Suprapubic skin (tissue), 4 donors: ENCODE measurements at regions not wholly inside any gene's neighbourhood (a gene's known extent, or its start where the extent isn't known, plus 50 kb on each side); places are given as distances from the start of the nearest gene placed in this dataset.

Experiments used
- CTCF ChIP-seq, 2 donors: fragments of 200-600 bp in 1 of 2; fragments of 450-650 bp in 1 of 2; sonication (generic) in 1 of 2; IDR thresholded peaks; one replicate each; pipeline ENCODE4 v1.5.1; 2016 to 2019; ENCODE audit warnings: antibody characterized with exemption in 2 of 2, mild to moderate bottlenecking in 1 of 2, moderate library complexity in 1 of 2
- EP300 ChIP-seq: sonication (generic); formaldehyde crosslinking; IDR thresholded peaks from one replicate; pipeline ENCODE4 v1.6.1; 2017; ENCODE audit warnings: antibody characterized with exemption
- POLR2A ChIP-seq, 2 donors: fragments of 450-650 bp; IDR thresholded peaks; one replicate each; pipeline ENCODE4 v1.6.1; 2017; ENCODE audit warnings: antibody characterized with exemption in 2 of 2, mild to moderate bottlenecking in 2 of 2, moderate library complexity in 2 of 2
- POLR2AphosphoS5 ChIP-seq, 3 donors: sonication (generic); formaldehyde crosslinking; IDR thresholded peaks; one replicate each; pipeline ENCODE4 v1.6.1; 2017; ENCODE audit warnings: antibody characterized with exemption in 3 of 3

GRCh38 chr11:11038782-11039181, 180.9 kb upstream of the ZBED5 start:
- TF ChIP-seq CTCF (IDR thresholded peaks at IDR 0.05) (no peak), POLR2A (IDR thresholded peaks at IDR 0.05) (no peak), EP300 (no peak), POLR2AphosphoS5 (IDR thresholded peaks at IDR 0.05) (no peak)
